ENCODE measurements at regions not wholly inside any gene's neighbourhood (a gene's known extent, or its start where the extent isn't known, plus 50 kb on each side); places are given as distances from the start of the nearest gene placed in this dataset.

- no peak for ATAC-seq
Observed at GRCh38 chr16:86775511-86775921, 197.2 kb downstream of the FOXL1 start.

- no peak for ATAC-seq
Observed at GRCh38 chr16:86777381-86777946, 199.1 kb downstream of the FOXL1 start.

- no peak for ATAC-seq
Observed at GRCh38 chr16:86778108-86778745, 199.9 kb downstream of the FOXL1 start.

GRCh38 chr16:86778978-86779377 is 200.6 kb downstream of the FOXL1 start:
- ATAC-seq = no peak

- no peak for ATAC-seq
Observed at GRCh38 chr16:86781046-86781445, 202.7 kb downstream of the FOXL1 start.

GRCh38 chr16:86783636-86784626 is 205.6 kb downstream of the FOXL1 start:
- ATAC-seq = no peak

- no peak for ATAC-seq
Observed at GRCh38 chr16:86786338-86786737, 208.0 kb downstream of the FOXL1 start.

- no peak for ATAC-seq
Observed at GRCh38 chr16:86786994-86787393, 208.6 kb downstream of the FOXL1 start.

- no peak for ATAC-seq
Observed at GRCh38 chr16:86787538-86787937, 209.2 kb downstream of the FOXL1 start.

- ATAC-seq = no peak
Observed at GRCh38 chr16:86789621-86790051, 211.3 kb downstream of the FOXL1 start.

GRCh38 chr16:86791287-86792035 is 213.1 kb downstream of the FOXL1 start:
- no peak for ATAC-seq

- no peak for ATAC-seq
Observed at GRCh38 chr16:86794216-86794864, 216.0 kb downstream of the FOXL1 start.

- ATAC-seq = no peak
Observed at GRCh38 chr16:86797700-86798099, 219.4 kb downstream of the FOXL1 start.

GRCh38 chr16:86798247-86799041 is 220.1 kb downstream of the FOXL1 start:
- no peak for ATAC-seq

GRCh38 chr16:86799367-86799766 is 221.0 kb downstream of the FOXL1 start:
- no peak for ATAC-seq

- no peak for ATAC-seq
Observed at GRCh38 chr16:86800894-86801293, 222.5 kb downstream of the FOXL1 start.

GRCh38 chr16:86802013-86802412 is 223.7 kb downstream of the FOXL1 start:
- ATAC-seq = no peak

GRCh38 chr16:86805188-86805587 is 226.8 kb downstream of the FOXL1 start:
- no peak for ATAC-seq

- no peak for ATAC-seq
Observed at GRCh38 chr16:86806181-86806837, 228.0 kb downstream of the FOXL1 start.

GRCh38 chr16:86806838-86807351 is 228.5 kb downstream of the FOXL1 start:
- no peak for ATAC-seq
